A549 (cell line): ENCODE measurements at regions not wholly inside any gene's neighbourhood (a gene's known extent, or its start where the extent isn't known, plus 50 kb on each side); places are given as distances from the start of the nearest gene placed in this dataset.
A peak's percentile ranks its signal among the peaks of the same experiment; 100 is the strongest.

Experiments
- ATAC-seq, 2 experiments: fragments of 200-7000 bp in 1 of 2; fragments of >200 bp in 1 of 2; cut with Nextera tagmentation in 1 of 2; cut with Tn5 transposase in 1 of 2; 3 replicates each; pipeline versions ENCODE4 v1.8.0 to v1.9.1; 2018 to 2020; ENCODE audit warnings: mild to moderate bottlenecking in 1 of 2, moderate library complexity in 1 of 2
- CTCF ChIA-PET: fragments of 300-600 bp; sonication (Branson Sonifier 250); formaldehyde crosslinking; extraction: SDS; loops from one replicate; lab custom pipeline; 2021; ENCODE audit warnings: antibody characterized with exemption, inconsistent platforms; lab: Yijun Ruan, JAX
- POLR2A ChIA-PET: fragments of 350-600 bp; formaldehyde crosslinking; extraction: SDS; loops from one replicate; lab custom pipeline; 2021; ENCODE audit warnings: antibody characterized with exemption, inconsistent platforms; lab: Yijun Ruan, JAX
- DNase-seq, 2 experiments: peaks; one replicate each; pipeline versions ENCODE4 v3.0.0 to v3.0.0-alpha.2; 2011 to 2016; ENCODE audit warnings: low read depth in 1 of 2, low spot score in 1 of 2
- FAIRE-seq: peaks from 2 replicates; lab custom pipeline; 2011; peaks lifted over from hg19 to GRCh38; lab: Jason Lieb, UNC
- H3K27ac ChIP-seq, 2 experiments: fragments of >200 bp; sonication (Bioruptor Twin); formaldehyde crosslinking; 3 replicates each; pipeline ENCODE4 v1.5.1; 2016 to 2017
- H3K4me1 ChIP-seq: fragments of >200 bp; sonication (Bioruptor Twin); formaldehyde crosslinking; 3 replicates; pipeline ENCODE4 v1.6.1; 2016
- H3K4me2 ChIP-seq: fragments of >200 bp; sonication (Bioruptor Twin); formaldehyde crosslinking; 3 replicates; pipeline ENCODE4 v1.6.1; 2016
- H3K4me3 ChIP-seq: fragments of >200 bp; sonication (Bioruptor Twin); formaldehyde crosslinking; 3 replicates; pipeline ENCODE4 v1.5.1; 2016
- H3K9me3 ChIP-seq: fragments of >200 bp; sonication (Bioruptor Twin); formaldehyde crosslinking; 3 replicates; pipeline ENCODE4 v1.6.1; 2016
- BHLHE40 ChIP-seq: IDR thresholded peaks from 2 replicates; pipeline ENCODE4 v1.6.1; 2012; ENCODE audit warnings: low read depth, low read length, inconsistent platforms
- CBX2 ChIP-seq: fragments of 200-600 bp; sonication (generic); IDR thresholded peaks from 2 replicates; pipeline ENCODE4 v1.6.1; 2016; ENCODE audit warnings: low read depth, mild to moderate bottlenecking, borderline replicate concordance
- CBX8 ChIP-seq: fragments of 200-600 bp; sonication (generic); IDR thresholded peaks from 2 replicates; pipeline ENCODE4 v1.6.1; 2016
- EHF ChIP-seq: fragments of 250-450 bp; sonication (Bioruptor Pico); IDR thresholded peaks from 2 replicates; pipeline ENCODE4 v1.5.0; 2020; ENCODE audit warnings: mild to moderate bottlenecking
- EHMT2 ChIP-seq: fragments of 200-600 bp; sonication (generic); IDR thresholded peaks from 2 replicates; pipeline ENCODE4 v1.6.1; 2016; ENCODE audit warnings: antibody characterized with exemption, low read depth, mild to moderate bottlenecking, moderate library complexity
- FOSL2 ChIP-seq, 2 experiments: fragments of 450-650 bp in 1 of 2; fragments of >200 bp in 1 of 2; sonication (Bioruptor Twin) in 1 of 2; formaldehyde crosslinking; IDR thresholded peaks; 2 replicates each; pipeline versions ENCODE4 v1.5.0 to v1.6.1; 2016 to 2020; ENCODE audit warnings: mild to moderate bottlenecking in 1 of 2, moderate library complexity in 1 of 2
- FOXS1 ChIP-seq: fragments of 250-450 bp; sonication (Bioruptor Pico); IDR thresholded peaks from 2 replicates; pipeline ENCODE4 v1.5.0; 2020; ENCODE audit warnings: mild to moderate bottlenecking, moderate library complexity
- GATA3 ChIP-seq: IDR thresholded peaks from 2 replicates; pipeline ENCODE4 v1.6.1; 2012; ENCODE audit warnings: borderline replicate concordance
- HDAC2 ChIP-seq: fragments of 200-600 bp; sonication (generic); IDR thresholded peaks from 2 replicates; pipeline ENCODE4 v1.6.1; 2016
- HEYL ChIP-seq: fragments of 250-450 bp; sonication (Bioruptor Pico); IDR thresholded peaks from 2 replicates; pipeline ENCODE4 v1.8.0; 2021; ENCODE audit warnings: mild to moderate bottlenecking, moderate library complexity
- HOXB13 ChIP-seq: fragments of 250-450 bp; sonication (Bioruptor Pico); IDR thresholded peaks from 2 replicates; pipeline ENCODE4 v1.5.0; 2020; ENCODE audit warnings: low read depth, mild to moderate bottlenecking, moderate library complexity
- HOXB5 ChIP-seq: fragments of 250-450 bp; sonication (Bioruptor Pico); IDR thresholded peaks from 2 replicates; pipeline ENCODE4 v1.5.0; 2020; ENCODE audit warnings: mild to moderate bottlenecking, moderate library complexity
- JUNB ChIP-seq: fragments of >200 bp; sonication (Bioruptor Twin); formaldehyde crosslinking; IDR thresholded peaks from 2 replicates; pipeline ENCODE4 v1.6.1; 2016
- MAFK ChIP-seq: fragments of 450-650 bp; IDR thresholded peaks from 2 replicates; pipeline ENCODE4 v1.6.1; 2014; ENCODE audit not compliant: partially characterized antibody
- MAZ ChIP-seq: fragments of 150-350 bp; IDR thresholded peaks from 2 replicates; pipeline ENCODE4 v1.6.1; 2014; ENCODE audit warnings: antibody characterized with exemption, low read depth, low read length, borderline replicate concordance
- MYC ChIP-seq: IDR thresholded peaks from 2 replicates; pipeline ENCODE4 v1.6.1; 2012; ENCODE audit warnings: mild to moderate bottlenecking, inconsistent platforms, low read length, improper control_type of control experiment, borderline replicate concordance
- NFE2L2 ChIP-seq: fragments of 150-350 bp; conservative IDR thresholded peaks from 2 replicates; pipeline ENCODE4 v1.6.1; 2014; ENCODE audit warnings: low read length
- POLR2AphosphoS2 ChIP-seq: conservative IDR thresholded peaks from 2 replicates; pipeline ENCODE4 v1.6.1; 2012; ENCODE audit warnings: low read length, improper control_type of control experiment, inconsistent platforms
- RARB ChIP-seq: fragments of 250-450 bp; sonication (Bioruptor Pico); IDR thresholded peaks from 2 replicates; pipeline ENCODE4 v1.8.0; 2021; ENCODE audit warnings: mild to moderate bottlenecking, moderate library complexity
- ZFP36 ChIP-seq: fragments of 450-650 bp; IDR thresholded peaks from 2 replicates; pipeline ENCODE4 v1.6.1; 2014; ENCODE audit warnings: borderline replicate concordance; ENCODE audit not compliant: partially characterized antibody
- ZNF302 ChIP-seq: fragments of 250-450 bp; sonication (Bioruptor Pico); IDR thresholded peaks from 2 replicates; pipeline ENCODE4 v1.9.0; 2021; ENCODE audit warnings: inconsistent platforms, mild to moderate bottlenecking, moderate library complexity
- WGBS: methylation state at CpG from one replicate; pipeline ENCODE4 v1.1.6; 2017; ENCODE audit errors: missing lambda C conversion rate; 5-methylcytosine and 5-hydroxymethylcytosine counted together
- TF ChIP-seq, protein P1 (sequence below): fragments of >200 bp; sonication (Bioruptor Twin); formaldehyde crosslinking; IDR thresholded peaks from 3 replicates; pipeline ENCODE4 v1.6.1; 2016
- TF ChIP-seq, protein P2 (sequence below): IDR thresholded peaks from 2 replicates; pipeline ENCODE4 v1.6.1; 2012
- TF ChIP-seq, protein P3 (sequence below): fragments of 150-350 bp; IDR thresholded peaks from 2 replicates; pipeline ENCODE4 v1.6.1; 2014; ENCODE audit warnings: low read depth, mild to moderate bottlenecking, low read length

DNA sequence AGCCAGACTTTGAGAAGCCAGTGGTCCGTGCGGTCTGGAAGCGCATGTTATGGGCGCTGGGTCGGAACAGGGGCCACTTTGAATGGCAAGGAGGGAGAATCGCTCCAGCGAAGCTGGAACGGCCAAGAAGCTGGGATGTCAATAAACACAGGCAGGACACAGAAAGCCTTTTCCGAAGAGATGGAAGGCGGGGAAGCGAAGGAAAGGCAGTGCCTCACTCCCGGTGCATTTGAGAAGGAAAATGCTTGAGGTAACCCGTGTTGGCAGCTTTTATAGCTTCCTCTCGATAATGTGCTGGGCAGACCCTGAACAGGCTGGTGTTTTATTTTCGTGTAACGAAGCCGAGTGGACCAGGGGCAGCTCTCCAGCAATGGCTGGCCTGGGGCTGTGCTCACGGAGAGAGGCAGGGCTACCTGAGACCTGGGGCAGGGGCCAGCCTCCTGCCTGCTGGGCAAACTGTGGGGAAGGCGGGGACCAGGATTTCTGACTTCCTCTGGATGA is 84.2 kb upstream of the SPRY4 start:
- Histone ChIP-seq H3K4me1 (no peaks in the 10 kb centered on the region), H3K27ac (no peak overlapping the region), H3K4me2 (no peak overlapping the region), H3K9me3 (no peaks in the 10 kb centered on the region), H3K4me3 (no peak overlapping the region)
- ATAC-seq (no peak), DNase-seq (no peak), FAIRE-seq (no peak)
- TF ChIP-seq MYC (no peak), GATA3 (no peak), ZNF302 (CRISPR knock-in tag) (no peak), NFE2L2 (no peak), FOSL2 (IDR thresholded peaks at IDR 0.05) (no peak), FOSL2 (CRISPR knock-in tag; IDR thresholded peaks at IDR 0.05) (no peak), CBX8 (no peak), EHF (CRISPR knock-in tag) (no peak)
- ChIA-PET POLR2A (no interaction called here), CTCF (interaction anchor here (0.8 to 1.0 kb wide), 2 partner anchors 15 to 146 kb away, joined by 3 read pairs; no protein-coding TSS in a partner anchor)
- WGBS, result 85% methylated on average over 18 of the region's 19 CpGs

DNA sequence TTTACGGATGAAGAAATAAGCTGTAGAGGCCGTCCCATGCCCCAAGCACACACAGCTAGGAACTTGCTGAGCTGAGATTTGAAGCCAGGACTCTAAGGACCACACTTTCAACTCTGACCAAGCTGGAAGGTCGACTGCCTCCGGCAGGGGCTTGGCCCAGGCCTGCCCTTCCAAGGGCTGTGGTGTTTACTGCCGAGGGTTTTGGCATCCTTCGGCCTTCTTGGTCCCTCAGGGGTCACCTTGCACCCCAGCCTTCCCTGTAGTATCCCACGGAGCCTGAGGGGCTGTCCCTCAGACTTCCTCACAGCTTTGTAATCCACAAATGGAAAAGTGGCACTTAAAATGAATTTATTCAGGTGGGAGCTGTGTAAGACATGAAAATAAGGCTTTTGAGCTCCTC is 83.7 kb upstream of the SPRY4 start:
- ChIA-PET CTCF (interaction anchor here (0.8 to 1.6 kb wide), 2 partner anchors 13 to 15 kb away, joined by 3 read pairs; no protein-coding TSS in a partner anchor), POLR2A (no interaction called here)
- no peak overlapping the region for H3K27ac ChIP-seq
- H3K4me1 ChIP-seq, result no peaks in the 10 kb centered on the region
- WGBS, result 69% methylated on average over 7 of the region's 7 CpGs
- TF ChIP-seq ZNF302 (CRISPR knock-in tag) (no peak), HDAC2 (no peak), HOXB13 (no peak), JUNB (no peak), MAZ (no peak), FOSL2 (IDR thresholded peaks at IDR 0.05) (no peak), FOSL2 (CRISPR knock-in tag; IDR thresholded peaks at IDR 0.05) (no peak), FOXS1 (CRISPR knock-in tag) (no peak), NFE2L2 (no peak), HEYL (no peak), RARB (CRISPR knock-in tag) (no peak)
- TF ChIP-seq, protein P1, sequence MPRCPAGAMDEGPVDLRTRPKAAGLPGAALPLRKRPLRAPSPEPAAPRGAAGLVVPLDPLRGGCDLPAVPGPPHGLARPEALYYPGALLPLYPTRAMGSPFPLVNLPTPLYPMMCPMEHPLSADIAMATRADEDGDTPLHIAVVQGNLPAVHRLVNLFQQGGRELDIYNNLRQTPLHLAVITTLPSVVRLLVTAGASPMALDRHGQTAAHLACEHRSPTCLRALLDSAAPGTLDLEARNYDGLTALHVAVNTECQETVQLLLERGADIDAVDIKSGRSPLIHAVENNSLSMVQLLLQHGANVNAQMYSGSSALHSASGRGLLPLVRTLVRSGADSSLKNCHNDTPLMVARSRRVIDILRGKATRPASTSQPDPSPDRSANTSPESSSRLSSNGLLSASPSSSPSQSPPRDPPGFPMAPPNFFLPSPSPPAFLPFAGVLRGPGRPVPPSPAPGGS, result no peak
- TF ChIP-seq, protein P2, sequence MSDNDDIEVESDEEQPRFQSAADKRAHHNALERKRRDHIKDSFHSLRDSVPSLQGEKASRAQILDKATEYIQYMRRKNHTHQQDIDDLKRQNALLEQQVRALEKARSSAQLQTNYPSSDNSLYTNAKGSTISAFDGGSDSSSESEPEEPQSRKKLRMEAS, result no peak
- no peak; a peak in 1 of 6 replicates for ATAC-seq
- H3K4me2 ChIP-seq, result no peak overlapping the region
- DNase-seq, result no peak
- FAIRE-seq, result no peak
- no peak overlapping the region for H3K4me3 ChIP-seq
- no peaks in the 10 kb centered on the region for H3K9me3 ChIP-seq

DNA sequence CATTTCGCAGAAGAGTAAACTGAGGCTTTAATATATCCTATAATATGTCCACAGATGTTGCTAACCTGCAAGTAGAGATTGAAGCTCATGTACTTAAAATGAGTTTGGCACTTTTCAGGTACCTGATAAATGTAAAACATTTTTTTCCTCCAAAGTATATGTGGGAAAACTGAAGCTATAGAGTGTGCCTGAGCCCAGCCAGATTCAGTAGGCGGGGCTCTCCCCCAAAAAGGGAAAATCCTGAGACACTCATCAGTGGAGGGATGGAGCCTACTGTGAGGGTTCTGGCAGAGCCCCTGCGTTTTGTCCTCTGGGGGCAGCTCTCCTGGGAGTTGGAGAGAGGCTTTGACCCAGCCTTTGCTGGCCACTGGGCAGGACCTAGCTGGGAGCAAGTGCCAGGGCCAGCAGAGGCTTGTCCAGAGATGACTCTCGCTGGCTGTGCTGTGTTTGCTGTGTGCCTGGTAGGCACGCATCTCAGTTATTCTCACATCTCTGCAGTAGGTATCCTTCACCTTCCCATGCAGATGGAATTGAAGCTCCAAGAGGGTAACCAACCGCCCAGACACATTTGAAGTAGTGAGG is 81.1 kb upstream of the SPRY4 start:
- no peak for DNase-seq
- FAIRE-seq, result no peak
- peak in 1 of 2 experiments; percentile 20; a peak in 1 of 6 replicates for ATAC-seq

DNA sequence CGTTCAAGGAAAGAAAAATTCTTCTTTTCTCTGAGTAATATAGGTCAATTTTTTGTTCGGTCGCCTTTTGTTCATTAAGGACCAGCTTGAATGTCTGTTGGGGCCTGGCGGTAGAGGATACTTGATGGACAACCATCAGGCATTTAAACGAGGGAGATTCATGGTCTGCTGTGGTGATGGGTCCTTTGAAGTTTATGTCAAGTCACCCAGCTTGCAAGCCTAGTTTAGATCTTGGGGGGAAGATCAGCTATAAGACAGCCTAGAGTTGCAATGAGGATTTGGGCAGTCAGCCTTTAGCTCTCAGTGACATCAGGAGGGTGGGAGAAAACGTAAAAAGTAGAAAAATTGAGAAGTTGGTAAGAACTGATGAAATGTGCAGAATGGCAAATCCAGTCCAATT is 80.2 kb upstream of the SPRY4 start:
- H3K4me2 ChIP-seq, result no peak overlapping the region
- no peak for FAIRE-seq
- no peak for DNase-seq
- H3K4me1 ChIP-seq, result no peaks in the 10 kb centered on the region
- H3K4me3 ChIP-seq, result no peak overlapping the region
- no peak overlapping the region for H3K27ac ChIP-seq
- POLR2A ChIA-PET, result no interaction called here
- CTCF ChIA-PET, result interaction anchor here (1.4 kb wide), 1 partner anchor 11 kb away, joined by 5 read pairs; no protein-coding TSS in a partner anchor
- ATAC-seq, result no peak
- H3K9me3 ChIP-seq, result no peaks in the 10 kb centered on the region
- WGBS, result 67% methylated on average over 6 of the region's 6 CpGs
- TF ChIP-seq POLR2AphosphoS2 (no peak), ZFP36 (no peak), ZNF302 (CRISPR knock-in tag) (no peak), EHMT2 (no peak), HOXB13 (no peak), CBX2 (no peak), HOXB5 (CRISPR knock-in tag) (no peak), EHF (CRISPR knock-in tag) (no peak), MAFK (no peak), BHLHE40 (no peak), FOSL2 (IDR thresholded peaks at IDR 0.05) (no peak), FOSL2 (CRISPR knock-in tag; IDR thresholded peaks at IDR 0.05) (no peak), JUNB (no peak)
- TF ChIP-seq, protein P2, result no peak
- TF ChIP-seq, protein P3, sequence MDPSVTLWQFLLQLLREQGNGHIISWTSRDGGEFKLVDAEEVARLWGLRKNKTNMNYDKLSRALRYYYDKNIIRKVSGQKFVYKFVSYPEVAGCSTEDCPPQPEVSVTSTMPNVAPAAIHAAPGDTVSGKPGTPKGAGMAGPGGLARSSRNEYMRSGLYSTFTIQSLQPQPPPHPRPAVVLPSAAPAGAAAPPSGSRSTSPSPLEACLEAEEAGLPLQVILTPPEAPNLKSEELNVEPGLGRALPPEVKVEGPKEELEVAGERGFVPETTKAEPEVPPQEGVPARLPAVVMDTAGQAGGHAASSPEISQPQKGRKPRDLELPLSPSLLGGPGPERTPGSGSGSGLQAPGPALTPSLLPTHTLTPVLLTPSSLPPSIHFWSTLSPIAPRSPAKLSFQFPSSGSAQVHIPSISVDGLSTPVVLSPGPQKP, result no peak
- TF ChIP-seq, protein P1, result no peak

More for the DNA sequence above, 81.1 kb upstream of the SPRY4 start:
- H3K4me3 ChIP-seq, result no peak overlapping the region
- ChIA-PET POLR2A (no interaction called here), CTCF (interaction anchor here (1.4 kb wide), 1 partner anchor 10 kb away, joined by 5 read pairs; no protein-coding TSS in a partner anchor)
- H3K27ac ChIP-seq, result no peak overlapping the region
- no peak overlapping the region for H3K4me2 ChIP-seq
- TF ChIP-seq FOXS1 (CRISPR knock-in tag), result no peak
- H3K4me1 ChIP-seq, result no peaks in the 10 kb centered on the region
- H3K9me3 ChIP-seq, result no peaks in the 10 kb centered on the region
- 77% methylated on average over 6 of the region's 6 CpGs for WGBS
